ENCODE measurements at regions not wholly inside any gene's neighbourhood (a gene's known extent, or its start where the extent isn't known, plus 50 kb on each side); places are given as distances from the start of the nearest gene placed in this dataset.

DNA sequence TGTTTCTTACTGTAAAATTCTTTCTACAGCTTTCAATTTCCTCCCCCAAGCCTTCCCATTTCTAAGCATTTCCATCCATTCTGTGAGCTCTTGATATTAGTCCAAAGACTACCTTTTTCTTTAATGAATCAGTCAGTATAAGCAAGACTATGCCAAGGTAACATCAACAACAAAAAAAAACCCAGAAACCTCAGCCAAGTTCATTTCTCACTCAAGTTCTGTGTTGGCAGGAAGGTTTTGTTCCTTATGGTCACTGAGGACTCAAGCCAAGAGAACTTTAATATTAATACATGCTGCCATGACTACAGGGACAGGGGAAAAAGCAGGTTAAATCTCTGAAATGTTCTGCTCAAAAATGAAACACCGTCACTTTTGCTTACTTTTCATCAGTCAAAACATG, 621.2 kb upstream of the NRP1 start:
- no peak for TF ChIP-seq TAF1 (IDR thresholded peaks at IDR 0.05; ENCODE audit: borderline replicate concordance, low read depth, low read length)
- TF ChIP-seq POLR2A (IDR thresholded peaks at IDR 0.05; ENCODE audit: low read depth, low read length), result no peak
- TF ChIP-seq POLR2AphosphoS5 (IDR thresholded peaks at IDR 0.05; ENCODE audit: low read depth, low read length), result no peak
